ENCODE measurements at regions not wholly inside any gene's neighbourhood (a gene's known extent, or its start where the extent isn't known, plus 50 kb on each side); places are given as distances from the start of the nearest gene placed in this dataset.

GRCh38 chr10:128316925-128317324 is 190.7 kb upstream of the MKI67 start:
- Histone ChIP-seq H3K27me3 (ENCODE audit: control insufficient read depth in 1 of 2, insufficient read depth in 2 of 2, low read length in 2 of 2) (no peaks in the 10 kb centered on the region), H3K27ac (ENCODE audit: low read depth in 2 of 2, low read length in 1 of 2) (no peak overlapping the region), H3K36me3 (ENCODE audit: control insufficient read depth in 2 of 2, insufficient read depth in 2 of 2, low read length in 1 of 2) (no peaks in the 10 kb centered on the region), H3K9me3 (ENCODE audit: control insufficient read depth in 2 of 2, insufficient read depth in 1 of 2, low read depth in 1 of 2, low read length in 1 of 2) (peaks cover 0 to 2% of the 10 kb centered on the region in 2 donors), H3K4me1 (ENCODE audit: control insufficient read depth in 2 of 2, insufficient read depth in 2 of 2, low read length in 1 of 2) (no peaks in the 10 kb centered on the region), H3K4me3 (ENCODE audit: low read depth in 1 of 2, low read length in 2 of 2) (no peak overlapping the region)
- 81 to 83% methylated on average over 7 of the region's 7 CpGs for WGBS, 2 donors

GRCh38 chr10:128318366-128318765 is 192.1 kb upstream of the MKI67 start:
- Histone ChIP-seq H3K27ac (ENCODE audit: low read depth in 2 of 2, low read length in 1 of 2) (no peak overlapping the region), H3K4me1 (ENCODE audit: control insufficient read depth in 2 of 2, insufficient read depth in 2 of 2, low read length in 1 of 2) (no peaks in the 10 kb centered on the region), H3K4me3 (ENCODE audit: low read depth in 1 of 2, low read length in 2 of 2) (no peak overlapping the region), H3K36me3 (ENCODE audit: control insufficient read depth in 2 of 2, insufficient read depth in 2 of 2, low read length in 1 of 2) (no peaks in the 10 kb centered on the region), H3K9me3 (ENCODE audit: control insufficient read depth in 2 of 2, insufficient read depth in 1 of 2, low read depth in 1 of 2, low read length in 1 of 2) (peaks cover 0 to 2% of the 10 kb centered on the region in 2 donors), H3K27me3 (ENCODE audit: control insufficient read depth in 1 of 2, insufficient read depth in 2 of 2, low read length in 2 of 2) (no peaks in the 10 kb centered on the region)
- WGBS, 2 donors = 89% methylated on average over 10 of the region's 10 CpGs

DNA sequence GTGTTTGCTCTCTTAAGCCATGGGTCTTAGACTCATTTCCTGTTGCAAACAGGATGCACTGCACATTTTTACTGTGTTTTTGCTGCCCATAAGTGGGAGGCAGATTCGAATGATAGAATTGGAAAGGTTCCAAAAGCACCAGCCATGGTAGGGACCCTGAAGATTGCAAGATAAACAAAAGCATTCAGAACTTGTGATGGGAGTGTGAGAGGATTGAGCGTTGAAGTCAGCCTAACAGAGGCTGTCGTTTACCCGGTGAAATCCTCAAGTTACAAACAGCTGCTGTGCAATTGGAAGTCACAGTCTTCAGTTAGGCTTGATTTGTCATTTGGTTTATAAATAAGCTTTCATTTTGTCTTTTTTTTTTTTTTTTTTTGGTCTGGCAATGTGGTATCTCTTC is 192.7 kb upstream of the MKI67 start:
- Histone ChIP-seq H3K4me1 (ENCODE audit: control insufficient read depth in 2 of 2, insufficient read depth in 2 of 2, low read length in 1 of 2) (no peaks in the 10 kb centered on the region), H3K27me3 (ENCODE audit: control insufficient read depth in 1 of 2, insufficient read depth in 2 of 2, low read length in 2 of 2) (no peaks in the 10 kb centered on the region), H3K4me3 (ENCODE audit: low read depth in 1 of 2, low read length in 2 of 2) (no peak overlapping the region), H3K9me3 (ENCODE audit: control insufficient read depth in 2 of 2, insufficient read depth in 1 of 2, low read depth in 1 of 2, low read length in 1 of 2) (peaks cover 0 to 2% of the 10 kb centered on the region in 2 donors), H3K36me3 (ENCODE audit: control insufficient read depth in 2 of 2, insufficient read depth in 2 of 2, low read length in 1 of 2) (no peaks in the 10 kb centered on the region), H3K27ac (ENCODE audit: low read depth in 2 of 2, low read length in 1 of 2) (no peak overlapping the region)
- WGBS, 2 donors = 26 to 29% methylated on average over 4 of the region's 4 CpGs

- 79 to 81% methylated on average over 7 of the region's 7 CpGs for WGBS, 2 donors
- Histone ChIP-seq H3K4me3 (ENCODE audit: low read depth in 1 of 2, low read length in 2 of 2) (no peak overlapping the region), H3K27ac (ENCODE audit: low read depth in 2 of 2, low read length in 1 of 2) (no peak overlapping the region), H3K27me3 (ENCODE audit: control insufficient read depth in 1 of 2, insufficient read depth in 2 of 2, low read length in 2 of 2) (no peaks in the 10 kb centered on the region), H3K36me3 (ENCODE audit: control insufficient read depth in 2 of 2, insufficient read depth in 2 of 2, low read length in 1 of 2) (no peaks in the 10 kb centered on the region), H3K9me3 (ENCODE audit: control insufficient read depth in 2 of 2, insufficient read depth in 1 of 2, low read depth in 1 of 2, low read length in 1 of 2) (peaks cover 4 to 10% of the 10 kb centered on the region in 2 donors), H3K4me1 (ENCODE audit: control insufficient read depth in 2 of 2, insufficient read depth in 2 of 2, low read length in 1 of 2) (no peaks in the 10 kb centered on the region)
Observed at GRCh38 chr10:128322106-128322505, 195.9 kb upstream of the MKI67 start.

- Histone ChIP-seq H3K27me3 (ENCODE audit: control insufficient read depth in 1 of 2, insufficient read depth in 2 of 2, low read length in 2 of 2) (no peaks in the 10 kb centered on the region), H3K9me3 (ENCODE audit: control insufficient read depth in 2 of 2, insufficient read depth in 1 of 2, low read depth in 1 of 2, low read length in 1 of 2) (peaks cover 9 to 13% of the 10 kb centered on the region in 2 donors), H3K36me3 (ENCODE audit: control insufficient read depth in 2 of 2, insufficient read depth in 2 of 2, low read length in 1 of 2) (no peaks in the 10 kb centered on the region), H3K27ac (ENCODE audit: low read depth in 2 of 2, low read length in 1 of 2) (no peak overlapping the region), H3K4me1 (ENCODE audit: control insufficient read depth in 2 of 2, insufficient read depth in 2 of 2, low read length in 1 of 2) (no peaks in the 10 kb centered on the region), H3K4me3 (ENCODE audit: low read depth in 1 of 2, low read length in 2 of 2) (no peak overlapping the region)
- 70 to 79% methylated on average over 1 of the region's 1 CpG for WGBS, 2 donors
Observed at GRCh38 chr10:128322950-128323349, 196.7 kb upstream of the MKI67 start.

- H3K9me3 ChIP-seq (ENCODE audit: control insufficient read depth in 2 of 2, insufficient read depth in 1 of 2, low read depth in 1 of 2, low read length in 1 of 2) = peaks cover 9 to 13% of the 10 kb centered on the region in 2 donors
- H3K4me3 ChIP-seq (ENCODE audit: low read depth in 1 of 2, low read length in 2 of 2) = no peak overlapping the region
- no peaks in the 10 kb centered on the region for H3K27me3 ChIP-seq (ENCODE audit: control insufficient read depth in 1 of 2, insufficient read depth in 2 of 2, low read length in 2 of 2)
- H3K4me1 ChIP-seq (ENCODE audit: control insufficient read depth in 2 of 2, insufficient read depth in 2 of 2, low read length in 1 of 2) = no peaks in the 10 kb centered on the region
- H3K27ac ChIP-seq (ENCODE audit: low read depth in 2 of 2, low read length in 1 of 2) = no peak overlapping the region
- 53 to 55% methylated on average over 14 of the region's 14 CpGs for WGBS, 2 donors
- no peaks in the 10 kb centered on the region for H3K36me3 ChIP-seq (ENCODE audit: control insufficient read depth in 2 of 2, insufficient read depth in 2 of 2, low read length in 1 of 2)
Observed at GRCh38 chr10:128324058-128324827, 198.0 kb upstream of the MKI67 start.

DNA sequence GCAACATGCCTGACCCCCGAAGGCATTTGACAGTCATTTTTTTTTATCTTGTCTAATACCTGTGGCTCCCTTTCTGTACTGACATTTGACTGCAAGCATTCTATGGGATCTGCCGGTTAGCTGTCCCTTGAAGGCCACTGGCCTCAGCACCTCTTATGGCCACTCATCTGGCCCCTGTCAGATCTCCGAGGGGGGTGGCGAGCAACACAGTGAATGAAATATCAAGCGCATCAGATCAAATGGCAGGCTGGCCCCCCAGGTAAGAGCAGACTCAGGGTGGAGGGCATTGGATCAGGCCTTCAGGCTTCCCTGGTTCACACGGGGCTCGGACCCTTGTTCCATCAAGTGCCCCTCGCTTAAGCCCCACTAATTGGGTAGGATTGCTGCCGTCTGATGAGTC is 199.6 kb upstream of the MKI67 start:
- H3K36me3 ChIP-seq (ENCODE audit: control insufficient read depth in 2 of 2, insufficient read depth in 2 of 2, low read length in 1 of 2) = no peaks in the 10 kb centered on the region
- H3K27ac ChIP-seq (ENCODE audit: low read depth in 2 of 2, low read length in 1 of 2) = no peak overlapping the region
- H3K9me3 ChIP-seq (ENCODE audit: control insufficient read depth in 2 of 2, insufficient read depth in 1 of 2, low read depth in 1 of 2, low read length in 1 of 2) = peaks cover 9 to 13% of the 10 kb centered on the region in 2 donors

GRCh38 chr10:128326251-128326650 is 200.0 kb upstream of the MKI67 start:
- Histone ChIP-seq H3K36me3 (ENCODE audit: control insufficient read depth in 2 of 2, insufficient read depth in 2 of 2, low read length in 1 of 2) (no peaks in the 10 kb centered on the region), H3K27me3 (ENCODE audit: control insufficient read depth in 1 of 2, insufficient read depth in 2 of 2, low read length in 2 of 2) (no peaks in the 10 kb centered on the region), H3K9me3 (ENCODE audit: control insufficient read depth in 2 of 2, insufficient read depth in 1 of 2, low read depth in 1 of 2, low read length in 1 of 2) (peaks cover 9 to 13% of the 10 kb centered on the region in 2 donors), H3K4me3 (ENCODE audit: low read depth in 1 of 2, low read length in 2 of 2) (no peak overlapping the region), H3K4me1 (ENCODE audit: control insufficient read depth in 2 of 2, insufficient read depth in 2 of 2, low read length in 1 of 2) (no peaks in the 10 kb centered on the region), H3K27ac (ENCODE audit: low read depth in 2 of 2, low read length in 1 of 2) (no peak overlapping the region)
- 89 to 90% methylated on average over 19 of the region's 19 CpGs for WGBS, 2 donors

More for the DNA sequence above, 199.6 kb upstream of the MKI67 start:
- H3K27me3 ChIP-seq (ENCODE audit: control insufficient read depth in 1 of 2, insufficient read depth in 2 of 2, low read length in 2 of 2) = no peaks in the 10 kb centered on the region
- no peaks in the 10 kb centered on the region for H3K4me1 ChIP-seq (ENCODE audit: control insufficient read depth in 2 of 2, insufficient read depth in 2 of 2, low read length in 1 of 2)
- WGBS, 2 donors = 83 to 89% methylated on average over 9 of the region's 9 CpGs
- H3K4me3 ChIP-seq (ENCODE audit: low read depth in 1 of 2, low read length in 2 of 2) = no peak overlapping the region

GRCh38 chr10:128326851-128327250 is 200.6 kb upstream of the MKI67 start:
- Histone ChIP-seq H3K27me3 (ENCODE audit: control insufficient read depth in 1 of 2, insufficient read depth in 2 of 2, low read length in 2 of 2) (no peaks in the 10 kb centered on the region), H3K9me3 (ENCODE audit: control insufficient read depth in 2 of 2, insufficient read depth in 1 of 2, low read depth in 1 of 2, low read length in 1 of 2) (peaks cover 9 to 13% of the 10 kb centered on the region in 2 donors), H3K4me1 (ENCODE audit: control insufficient read depth in 2 of 2, insufficient read depth in 2 of 2, low read length in 1 of 2) (no peaks in the 10 kb centered on the region), H3K36me3 (ENCODE audit: control insufficient read depth in 2 of 2, insufficient read depth in 2 of 2, low read length in 1 of 2) (no peaks in the 10 kb centered on the region), H3K27ac (ENCODE audit: low read depth in 2 of 2, low read length in 1 of 2) (no peak overlapping the region), H3K4me3 (ENCODE audit: low read depth in 1 of 2, low read length in 2 of 2) (no peak overlapping the region)
- 85 to 89% methylated on average over 11 of the region's 11 CpGs for WGBS, 2 donors

DNA sequence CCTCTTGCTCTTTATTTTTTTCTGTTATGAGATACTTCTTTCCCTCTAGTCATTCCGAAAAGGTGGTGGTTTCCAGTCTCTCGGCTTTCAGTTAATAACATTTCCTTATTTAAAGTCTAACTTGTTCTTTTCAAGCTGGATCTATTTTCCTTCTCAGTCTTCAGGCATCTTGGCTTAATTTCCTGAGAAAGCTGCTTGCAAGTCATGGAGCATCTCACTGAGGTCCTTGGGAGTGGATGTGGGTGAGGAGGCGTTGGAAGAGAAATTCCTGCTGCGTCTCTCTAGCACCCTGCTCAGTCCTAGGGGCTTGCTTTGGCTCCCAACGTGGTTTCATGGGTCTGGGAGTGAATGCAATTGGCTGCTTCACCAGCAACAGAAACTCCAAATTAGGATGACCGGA is 210.2 kb upstream of the MKI67 start:
- Histone ChIP-seq H3K4me1 (ENCODE audit: control insufficient read depth in 2 of 2, insufficient read depth in 2 of 2, low read length in 1 of 2) (no peaks in the 10 kb centered on the region), H3K27ac (ENCODE audit: low read depth in 2 of 2, low read length in 1 of 2) (no peak overlapping the region), H3K9me3 (ENCODE audit: control insufficient read depth in 2 of 2, insufficient read depth in 1 of 2, low read depth in 1 of 2, low read length in 1 of 2) (peaks cover 0 to 2% of the 10 kb centered on the region in 2 donors), H3K27me3 (ENCODE audit: control insufficient read depth in 1 of 2, insufficient read depth in 2 of 2, low read length in 2 of 2) (no peaks in the 10 kb centered on the region), H3K36me3 (ENCODE audit: control insufficient read depth in 2 of 2, insufficient read depth in 2 of 2, low read length in 1 of 2) (no peaks in the 10 kb centered on the region), H3K4me3 (ENCODE audit: low read depth in 1 of 2, low read length in 2 of 2) (no peak overlapping the region)
- WGBS, 2 donors = 57 to 71% methylated on average over 6 of the region's 6 CpGs
